AG09309 (cell line): ENCODE measurements at regions not wholly inside any gene's neighbourhood (a gene's known extent, or its start where the extent isn't known, plus 50 kb on each side); places are given as distances from the start of the nearest gene placed in this dataset.

Source experiments
- DNase-seq: peaks from one replicate; pipeline ENCODE4 v3.0.0-alpha.2; 2010; ENCODE audit warnings: low read depth
- H3K4me3 ChIP-seq: 2 replicates; pipeline ENCODE4 v1.5.1; 2011; ENCODE audit warnings: mild to moderate bottlenecking, low read depth, low read length, moderate library complexity; ENCODE audit not compliant: control insufficient read depth
- CTCF ChIP-seq: IDR thresholded peaks from 2 replicates; pipeline ENCODE4 v1.5.1; 2011; ENCODE audit warnings: mild to moderate bottlenecking, low read depth, low read length, inconsistent platforms; ENCODE audit not compliant: insufficient read depth, control insufficient read depth; ENCODE audit errors: missing control alignments

- DNase-seq, result no peak
- H3K4me3 ChIP-seq, result no peak overlapping the region
- TF ChIP-seq CTCF, result no peak
Observed at GRCh38 chr20:16808796-16809195, 60.6 kb downstream of the OTOR start.

GRCh38 chr20:16810216-16810615 is 62.1 kb downstream of the OTOR start:
- no peak for DNase-seq
- no peak for TF ChIP-seq CTCF
- no peak overlapping the region for H3K4me3 ChIP-seq

- TF ChIP-seq CTCF, result no peak
Observed at GRCh38 chr20:16816192-16816591, 68.0 kb downstream of the OTOR start.

GRCh38 chr20:16819483-16819882 is 71.3 kb downstream of the OTOR start:
- H3K4me3 ChIP-seq, result no peak overlapping the region
- DNase-seq, result no peak

More at GRCh38 chr20:16816192-16816591, 68.0 kb downstream of the OTOR start:
- H3K4me3 ChIP-seq, result no peak overlapping the region
- no peak for DNase-seq

GRCh38 chr20:16821211-16822089 is 73.3 kb downstream of the OTOR start:
- peak; percentile 92 for TF ChIP-seq CTCF
- H3K4me3 ChIP-seq, result no peak overlapping the region
- DNase-seq, result no peak

More at GRCh38 chr20:16819483-16819882, 71.3 kb downstream of the OTOR start:
- no peak for TF ChIP-seq CTCF

- H3K4me3 ChIP-seq, result no peak overlapping the region
- no peak for DNase-seq
- no peak for TF ChIP-seq CTCF
Observed at GRCh38 chr20:16824664-16825063, 76.5 kb downstream of the OTOR start.
